ENCODE measurements at regions not wholly inside any gene's neighbourhood (a gene's known extent, or its start where the extent isn't known, plus 50 kb on each side); places are given as distances from the start of the nearest gene placed in this dataset.

- no peak for DNase-seq
Observed at GRCh38 chr3:117748131-117748530, 1038.6 kb downstream of the TUSC7 start.

GRCh38 chr3:117750674-117751269, 1041.2 kb downstream of the TUSC7 start:
- no peak for DNase-seq

DNA sequence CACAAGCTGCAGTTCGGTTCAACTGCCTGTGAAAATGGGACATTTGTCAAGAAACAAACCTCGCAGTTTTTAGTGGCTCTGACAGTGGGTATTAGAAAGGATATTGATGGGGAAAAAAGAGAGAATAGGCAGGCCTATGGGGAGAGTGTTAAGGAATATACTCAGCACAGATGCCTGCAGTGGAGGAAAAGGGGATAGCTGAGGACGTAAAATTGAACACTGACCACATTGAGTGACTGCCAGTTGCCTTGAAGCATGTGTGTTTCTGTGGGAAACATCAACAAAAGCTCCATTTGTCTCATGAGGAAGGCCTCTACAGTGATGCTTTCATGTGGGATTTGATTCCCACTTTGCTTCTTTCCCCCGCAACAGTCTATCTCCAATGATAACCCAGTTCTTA, 1042.1 kb downstream of the TUSC7 start:
- DNase-seq: no peak

DNA sequence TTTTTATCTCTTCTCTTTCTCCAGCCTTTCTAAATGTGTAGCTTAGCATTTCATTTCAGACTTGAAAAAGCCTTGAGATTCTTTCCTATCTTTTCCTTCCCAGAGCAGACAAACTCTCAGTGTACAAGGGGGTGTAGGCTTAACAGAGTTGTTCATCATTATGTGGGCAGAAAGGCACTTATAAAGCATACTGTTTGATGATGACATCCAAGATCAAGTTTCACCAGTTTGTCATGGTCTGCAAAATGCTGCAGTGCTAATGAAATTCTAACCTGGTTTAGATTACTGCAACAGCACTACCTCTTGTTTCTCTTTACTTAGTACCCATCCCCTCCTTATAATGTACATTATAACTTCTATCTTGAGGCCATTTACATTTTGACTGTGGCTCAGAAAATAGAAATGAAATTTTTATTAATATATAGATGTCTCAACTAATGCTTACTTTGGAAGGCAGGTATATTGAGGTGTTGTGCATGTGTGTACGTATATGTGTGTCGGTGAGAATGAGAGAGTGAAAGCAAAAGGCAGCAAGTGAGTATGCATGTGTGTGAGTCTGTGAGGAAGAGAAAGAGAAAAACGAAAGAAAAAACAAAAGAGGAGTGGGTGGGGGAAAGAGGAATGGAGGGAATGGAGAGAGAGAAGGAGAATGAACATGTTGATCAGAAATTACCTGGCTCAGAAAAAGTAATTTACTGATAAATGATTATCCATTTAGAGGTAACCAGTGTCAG, 1043.6 kb downstream of the TUSC7 start:
- no peak for DNase-seq

DNA sequence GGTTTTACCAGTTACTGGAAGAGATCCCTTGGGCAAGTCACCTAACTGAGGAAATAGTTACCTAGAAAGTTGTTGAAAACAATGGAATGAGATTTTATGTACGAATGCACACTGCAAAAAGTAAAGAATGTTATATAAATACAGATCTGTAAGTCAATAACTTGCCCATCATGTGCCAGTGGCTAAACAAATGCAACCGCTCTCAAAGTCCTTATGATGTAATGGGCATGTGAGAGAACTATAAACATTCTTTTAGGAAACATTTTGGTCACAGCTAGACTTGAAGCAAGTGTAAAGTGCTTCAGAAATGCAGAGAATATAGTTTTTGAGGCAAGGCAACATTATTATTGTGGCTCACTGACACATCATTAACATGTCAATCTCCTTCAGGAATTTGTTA, 1044.5 kb downstream of the TUSC7 start:
- DNase-seq: no peak

DNA sequence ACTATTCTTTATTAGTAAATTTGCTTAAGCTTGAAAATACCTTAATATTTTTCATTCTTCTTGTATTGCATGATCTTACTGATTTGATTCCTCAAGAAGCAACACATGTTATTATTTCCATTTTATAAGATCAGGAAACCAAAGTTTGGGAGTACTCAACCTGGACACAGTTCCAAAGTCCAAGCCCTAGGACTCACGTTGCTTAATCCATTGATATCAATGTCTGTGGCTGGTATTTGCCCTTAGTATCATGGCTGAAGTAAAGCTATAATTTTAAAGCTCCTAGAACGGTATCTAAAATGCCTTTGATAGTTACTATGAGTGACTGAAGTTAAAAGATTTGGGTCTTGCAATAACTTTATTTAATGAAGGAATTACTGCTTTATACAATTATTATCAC, 1045.3 kb downstream of the TUSC7 start:
- no peak for DNase-seq

- no peak for DNase-seq
Observed at GRCh38 chr3:117756563-117756962, 1047.0 kb downstream of the TUSC7 start.

GRCh38 chr3:117761703-117762620, 1052.4 kb downstream of the TUSC7 start:
- no peak for DNase-seq

- no peak for DNase-seq
Observed at GRCh38 chr3:117762621-117763037, 1053.0 kb downstream of the TUSC7 start.

GRCh38 chr3:117763561-117763960, 1054.0 kb downstream of the TUSC7 start:
- DNase-seq: no peak

DNA sequence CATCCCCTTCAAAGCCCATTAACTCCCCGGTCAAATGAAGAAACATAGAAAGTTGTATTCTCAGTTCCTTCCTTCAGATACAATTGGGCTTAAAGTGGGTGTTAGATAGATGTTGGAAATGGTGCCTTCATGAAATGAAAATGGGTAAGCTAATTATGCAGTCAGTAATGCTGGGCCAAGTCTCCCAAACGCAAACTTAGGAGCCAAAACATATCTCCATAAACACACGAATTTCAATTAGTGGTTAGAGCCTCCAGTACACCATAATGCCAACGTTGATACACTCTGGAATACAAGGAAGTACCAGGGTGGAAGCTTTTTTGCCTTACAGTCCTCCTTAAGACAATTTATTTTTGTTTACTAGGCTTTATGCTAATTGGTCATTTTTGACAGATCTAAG, 1059.0 kb downstream of the TUSC7 start:
- no peak for DNase-seq

GRCh38 chr3:117774130-117774529, 1064.6 kb downstream of the TUSC7 start:
- no peak for DNase-seq

- no peak for DNase-seq
Observed at GRCh38 chr3:117786349-117786748, 1076.8 kb downstream of the TUSC7 start.

- DNase-seq: no peak
Observed at GRCh38 chr3:117788061-117788460, 1078.5 kb downstream of the TUSC7 start.

DNA sequence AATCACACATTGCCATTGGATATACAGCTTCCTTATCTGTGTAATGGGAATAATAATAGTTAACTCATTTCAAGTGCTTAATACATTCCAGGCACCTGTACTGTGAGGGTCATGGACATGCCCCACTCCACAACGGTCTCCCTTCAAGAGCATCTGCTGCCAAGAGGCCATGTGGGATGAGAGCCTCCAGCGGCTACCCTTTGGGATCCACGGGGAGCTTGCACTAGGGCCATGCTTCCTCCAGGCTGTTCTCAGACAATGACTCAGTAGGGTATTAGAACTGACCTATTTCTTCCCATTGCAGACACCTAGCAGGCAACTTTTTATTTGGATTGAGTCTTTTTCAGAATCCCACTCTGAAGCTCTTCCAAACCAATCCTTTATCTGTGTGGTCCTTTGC, 1078.9 kb downstream of the TUSC7 start:
- no peak for DNase-seq

DNA sequence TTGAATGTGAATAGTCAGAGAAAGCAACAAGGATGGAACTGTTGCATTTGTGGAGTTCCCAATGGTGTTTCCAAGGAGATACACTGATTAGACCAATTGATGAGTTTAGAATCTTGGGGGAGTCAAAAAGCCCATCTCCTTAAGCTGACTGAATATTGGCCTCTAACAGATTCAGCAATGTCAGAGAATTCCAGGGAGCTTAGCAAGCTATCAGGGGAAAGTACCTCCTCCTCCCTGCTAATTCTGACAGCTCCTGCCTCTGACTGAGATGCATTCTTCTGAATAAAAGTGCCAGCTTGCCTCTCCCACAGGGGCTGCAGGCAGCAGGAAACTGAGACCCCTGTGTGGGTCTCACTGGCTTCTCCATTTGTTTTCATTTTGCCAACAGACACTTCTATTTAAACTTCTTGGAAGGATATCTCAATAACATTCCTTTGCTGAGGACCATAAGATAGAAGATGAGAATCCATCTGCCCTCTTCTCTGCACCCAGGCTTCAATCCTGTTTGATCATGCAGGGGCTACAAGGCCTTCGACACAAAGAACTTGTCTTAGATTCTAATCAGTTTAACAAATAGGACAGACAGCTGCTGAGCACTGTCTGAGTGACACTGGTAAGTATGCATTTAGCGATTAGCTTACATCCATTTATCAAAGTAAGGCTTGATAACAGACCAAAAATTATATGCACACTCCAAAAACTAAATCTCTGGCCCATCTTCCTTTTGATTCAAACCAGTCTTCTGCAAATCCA, 1080.8 kb downstream of the TUSC7 start:
- no peak for DNase-seq

- no peak for DNase-seq
Observed at GRCh38 chr3:117793622-117794265, 1084.2 kb downstream of the TUSC7 start.

GRCh38 chr3:117798221-117798620, 1088.6 kb downstream of the TUSC7 start:
- no peak for DNase-seq

GRCh38 chr3:117798687-117799386, 1089.3 kb downstream of the TUSC7 start:
- no peak for DNase-seq

- DNase-seq: no peak
Observed at GRCh38 chr3:117799387-117799735, 1089.8 kb downstream of the TUSC7 start.

- DNase-seq: no peak
Observed at GRCh38 chr3:117801912-117802239, 1092.3 kb downstream of the TUSC7 start.

Data from NK-92 treated with Interleukin-12 subunit alpha and Interleukin-12 subunit beta, amount 100 ng/mL, for 24 hours (cell line).